Endothelial cell of umbilical vein (primary cell): ENCODE measurements at regions not wholly inside any gene's neighbourhood (a gene's known extent, or its start where the extent isn't known, plus 50 kb on each side); places are given as distances from the start of the nearest gene placed in this dataset.

Experiments used
- BruUV-seq: library from RNA; stranded (reverse); fragments of 400-500 nt; replicated peaks from 2 replicates; lab custom pipeline; 2021; lab: Mats Ljungman, UMichigan
- CTCF ChIA-PET: fragments of 300-600, 350-600 bp; sonication (Branson Sonifier 250); formaldehyde crosslinking; loops from one replicate; lab custom pipeline; 2021; ENCODE audit warnings: antibody characterized with exemption, inconsistent platforms; lab: Charles Lee
- POLR2A ChIA-PET: fragments of 300-600, 350-600 bp; sonication (Branson Sonifier 250); formaldehyde crosslinking; loops from one replicate; lab custom pipeline; 2021; ENCODE audit warnings: antibody characterized with exemption, inconsistent platforms; lab: Charles Lee
- DNase-seq: peaks from one replicate; pipeline ENCODE4 v3.0.0-alpha.2; 2011; ENCODE audit warnings: low read depth, low spot score
- FAIRE-seq: peaks from 2 replicates; lab custom pipeline; 2011; peaks lifted over from hg19 to GRCh38; lab: Jason Lieb, UNC
- H2AFZ ChIP-seq: 2 replicates; pipeline ENCODE4 v1.6.0; 2012; ENCODE audit warnings: low read depth, low read length, control low read depth, inconsistent platforms
- H3K27ac ChIP-seq: 2 replicates; pipeline ENCODE4 v1.5.1; 2011; ENCODE audit warnings: low read depth, mild to moderate bottlenecking, control low read depth, low read length, moderate library complexity; ENCODE audit not compliant: insufficient read depth
- H3K27me3 ChIP-seq, 2 experiments: 2 replicates each; pipeline versions ENCODE4 v1.6.0 to v1.6.1; 2011; ENCODE audit warnings: low read length in 2 of 2, mixed read lengths in 1 of 2; ENCODE audit not compliant: control insufficient read depth in 2 of 2, insufficient read depth in 2 of 2
- H3K36me3 ChIP-seq, 2 experiments: 2 replicates in 1 of 2; 3 replicates in 1 of 2; pipeline ENCODE4 v1.5.1; 2011; ENCODE audit warnings: low read length in 2 of 2, mild to moderate bottlenecking in 1 of 2, moderate library complexity in 1 of 2; ENCODE audit not compliant: control insufficient read depth in 2 of 2, insufficient read depth in 2 of 2; ENCODE audit errors: extremely low read depth in 1 of 2
- H3K4me1 ChIP-seq: 3 replicates; pipeline ENCODE4 v1.5.1; 2011; ENCODE audit warnings: mild to moderate bottlenecking, low read length; ENCODE audit not compliant: control insufficient read depth, insufficient read depth; ENCODE audit errors: extremely low read depth
- H3K4me2 ChIP-seq: 2 replicates; pipeline ENCODE4 v1.6.1; 2011; ENCODE audit warnings: low read length, control low read depth, mixed read lengths; ENCODE audit not compliant: insufficient read depth
- H3K4me3 ChIP-seq, 3 experiments: fragments of 200-600 bp in 1 of 3; sonication (generic), shearing (Covaris generic) in 1 of 3; replicated peaks in 1 of 3; 2 replicates each; pipeline ENCODE4 v1.5.1; 2011 to 2016; ENCODE audit warnings: control low read depth in 3 of 3, low read length in 3 of 3, mild to moderate bottlenecking in 2 of 3, inconsistent platforms in 1 of 3, low read depth in 1 of 3, moderate library complexity in 1 of 3; ENCODE audit not compliant: insufficient read depth in 1 of 3
- H3K79me2 ChIP-seq: 2 replicates; pipeline ENCODE4 v1.6.0; 2012; ENCODE audit warnings: low read length, inconsistent platforms; ENCODE audit not compliant: control insufficient read depth, insufficient read depth
- H3K9ac ChIP-seq: replicated peaks from 2 replicates; pipeline ENCODE3; 2011; ENCODE audit warnings: low read length, control low read depth; ENCODE audit not compliant: insufficient read depth; ENCODE audit errors: extremely low read depth
- H3K9me1 ChIP-seq: replicated peaks from 3 replicates; pipeline ENCODE4 v1.6.0; 2011; ENCODE audit warnings: mild to moderate bottlenecking, low read length; ENCODE audit not compliant: control insufficient read depth, insufficient read depth; ENCODE audit errors: extremely low read depth
- H3K9me3 ChIP-seq: replicated peaks from 2 replicates; pipeline ENCODE4 v1.5.1; 2012; ENCODE audit warnings: low read length, inconsistent platforms; ENCODE audit not compliant: control insufficient read depth, insufficient read depth
- H4K20me1 ChIP-seq: replicated peaks from 2 replicates; pipeline ENCODE3; 2011; ENCODE audit warnings: mild to moderate bottlenecking, low read length; ENCODE audit not compliant: control insufficient read depth, insufficient read depth; ENCODE audit errors: extremely low read depth
- EZH2 ChIP-seq: IDR thresholded peaks from 2 replicates; pipeline ENCODE4 v1.6.1; 2012; ENCODE audit warnings: borderline replicate concordance, low read depth, mild to moderate bottlenecking, moderate library complexity, low read length, inconsistent platforms; ENCODE audit not compliant: severe bottlenecking
- FOS ChIP-seq: IDR thresholded peaks from 2 replicates; pipeline ENCODE4 v1.6.1; 2011; ENCODE audit warnings: mild to moderate bottlenecking, low read length, moderate library complexity, borderline replicate concordance; ENCODE audit not compliant: insufficient read depth
- GATA2 ChIP-seq: IDR thresholded peaks from 2 replicates; pipeline ENCODE4 v1.7.0; 2011; ENCODE audit warnings: low read depth, mild to moderate bottlenecking, moderate library complexity, mixed read lengths, low read length; ENCODE audit not compliant: insufficient read length, insufficient read depth
- JUN ChIP-seq: IDR thresholded peaks from 2 replicates; pipeline ENCODE4 v1.6.1; 2011; ENCODE audit warnings: borderline replicate concordance, low read depth; ENCODE audit not compliant: insufficient read length, insufficient read depth
- MYC ChIP-seq: IDR thresholded peaks from one replicate; pipeline ENCODE4 v1.6.1; 2011; ENCODE audit warnings: mild to moderate bottlenecking, low read depth, low read length
- POLR2A ChIP-seq: IDR thresholded peaks from 2 replicates; pipeline ENCODE4 v1.6.1; 2012; ENCODE audit warnings: low read depth, mild to moderate bottlenecking, control low read depth, low read length
- POLR2AphosphoS5 ChIP-seq: IDR thresholded peaks from 2 replicates; pipeline ENCODE4 v1.6.1; 2012; ENCODE audit warnings: low read depth, mild to moderate bottlenecking, control low read depth, low read length, moderate library complexity; ENCODE audit not compliant: insufficient read depth
- dilution Hi-C: fragments of 300-500 bp; cut with MboI; formaldehyde crosslinking; loops from one replicate; pipeline ENCODE4 v1.15.0; 2019; ENCODE audit warnings: low sequenced_read_pairs; ENCODE audit not compliant: extremely low pct_ligation_motif_present
- intact Hi-C: fragments of 100-400 bp; cut with micrococcal nuclease; formaldehyde crosslinking; loops from one replicate; pipeline ENCODE4 v1.10.0; 2022
- TF ChIP-seq, protein P1 (sequence below): IDR thresholded peaks from 2 replicates; pipeline ENCODE4 v1.6.1; 2011; ENCODE audit not compliant: insufficient read depth, insufficient read length
- TF ChIP-seq, protein P2 (sequence below), 2 donors: IDR thresholded peaks; 1 replicate in 1 of 2; 2 replicates in 1 of 2; pipeline ENCODE4 v1.5.1; 2011; ENCODE audit warnings: low read length in 2 of 2, mild to moderate bottlenecking in 2 of 2, moderate library complexity in 2 of 2, control low read depth in 1 of 2, inconsistent platforms in 1 of 2, low read depth in 1 of 2; ENCODE audit not compliant: insufficient read depth in 1 of 2; ENCODE audit errors: extremely low read depth in 1 of 2

DNA sequence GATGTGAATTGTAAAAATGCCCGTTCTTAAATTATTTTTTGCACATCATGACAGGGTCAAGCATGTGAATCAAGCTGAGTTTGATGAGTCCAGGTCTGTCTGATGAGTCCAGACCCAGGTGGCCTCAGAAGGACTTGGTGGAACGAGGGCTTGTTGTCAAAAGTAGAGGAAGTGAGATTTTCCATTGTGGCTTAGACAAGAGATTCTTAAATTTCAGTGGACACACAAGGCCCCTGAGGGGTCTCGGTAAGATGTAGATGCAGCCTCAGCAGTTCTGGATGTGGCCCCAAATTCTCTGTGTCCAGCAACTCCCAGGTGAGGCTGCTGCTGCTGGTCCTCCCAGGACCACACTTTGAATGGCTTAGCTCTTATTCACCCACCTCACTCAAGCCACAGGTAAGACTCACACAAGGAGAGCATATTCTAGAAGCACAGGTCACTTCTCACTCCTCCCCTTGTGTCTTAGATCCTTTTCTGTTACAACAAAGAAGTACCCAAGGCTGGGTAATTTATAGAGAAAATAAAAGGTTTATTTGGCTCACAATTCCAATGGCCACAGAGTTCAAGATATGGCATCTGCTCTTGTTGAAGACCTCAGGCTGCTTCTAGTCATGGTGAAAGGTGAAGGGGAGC is 98.8 kb downstream of the GGTLC2 start:
- Histone ChIP-seq H3K9me3 (no peaks in the 10 kb centered on the region), H3K27ac (no peak overlapping the region), H3K27me3 (peaks cover 0 to 6% of the 10 kb centered on the region in 2 experiments), H3K79me2 (no peaks in the 10 kb centered on the region), H3K36me3 (no peaks in the 10 kb centered on the region), H3K4me2 (no peak overlapping the region), H4K20me1 (no peaks in the 10 kb centered on the region), H3K9me1 (no peaks in the 10 kb centered on the region), H3K4me3 (no peak overlapping the region), H3K9ac (no peak overlapping the region), H3K4me1 (no peaks in the 10 kb centered on the region), H2AFZ (no peak overlapping the region)
- dilution Hi-C loops (no loop called here), intact Hi-C loops (no loop called here)
- no peak for DNase-seq
- no peak for TF ChIP-seq MYC
- no peak for TF ChIP-seq POLR2AphosphoS5
- TF ChIP-seq GATA2: no peak
- no peak for TF ChIP-seq POLR2A
- TF ChIP-seq, protein P1, sequence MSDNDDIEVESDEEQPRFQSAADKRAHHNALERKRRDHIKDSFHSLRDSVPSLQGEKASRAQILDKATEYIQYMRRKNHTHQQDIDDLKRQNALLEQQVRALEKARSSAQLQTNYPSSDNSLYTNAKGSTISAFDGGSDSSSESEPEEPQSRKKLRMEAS: no peak
- TF ChIP-seq JUN: no peak
- TF ChIP-seq EZH2: no peak
- TF ChIP-seq FOS: no peak
- TF ChIP-seq, protein P2, sequence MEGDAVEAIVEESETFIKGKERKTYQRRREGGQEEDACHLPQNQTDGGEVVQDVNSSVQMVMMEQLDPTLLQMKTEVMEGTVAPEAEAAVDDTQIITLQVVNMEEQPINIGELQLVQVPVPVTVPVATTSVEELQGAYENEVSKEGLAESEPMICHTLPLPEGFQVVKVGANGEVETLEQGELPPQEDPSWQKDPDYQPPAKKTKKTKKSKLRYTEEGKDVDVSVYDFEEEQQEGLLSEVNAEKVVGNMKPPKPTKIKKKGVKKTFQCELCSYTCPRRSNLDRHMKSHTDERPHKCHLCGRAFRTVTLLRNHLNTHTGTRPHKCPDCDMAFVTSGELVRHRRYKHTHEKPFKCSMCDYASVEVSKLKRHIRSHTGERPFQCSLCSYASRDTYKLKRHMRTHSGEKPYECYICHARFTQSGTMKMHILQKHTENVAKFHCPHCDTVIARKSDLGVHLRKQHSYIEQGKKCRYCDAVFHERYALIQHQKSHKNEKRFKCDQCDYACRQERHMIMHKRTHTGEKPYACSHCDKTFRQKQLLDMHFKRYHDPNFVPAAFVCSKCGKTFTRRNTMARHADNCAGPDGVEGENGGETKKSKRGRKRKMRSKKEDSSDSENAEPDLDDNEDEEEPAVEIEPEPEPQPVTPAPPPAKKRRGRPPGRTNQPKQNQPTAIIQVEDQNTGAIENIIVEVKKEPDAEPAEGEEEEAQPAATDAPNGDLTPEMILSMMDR (IDR thresholded peaks at IDR 0.05; ENCODE audit: extremely low read depth in 1 of 2, insufficient read depth in 1 of 2, low read depth in 1 of 2, low read length in 2 of 2): no peak
- FAIRE-seq: no peak
- ChIA-PET POLR2A (no interaction called here), CTCF (interaction anchor here (1.1 to 2.8 kb wide), 2 partner anchors 10 to 167 kb away, joined by 3 to 13 read pairs; no protein-coding TSS in a partner anchor)
- BruUV-seq: no TSS peak
